ENCODE measurements at regions not wholly inside any gene's neighbourhood (a gene's known extent, or its start where the extent isn't known, plus 50 kb on each side); places are given as distances from the start of the nearest gene placed in this dataset.
"Not testable (repeated sequence)": the region's sequence is repeated elsewhere in the genome, so short reads cannot be mapped to it uniquely, and the experiment has no call there.

DNA sequence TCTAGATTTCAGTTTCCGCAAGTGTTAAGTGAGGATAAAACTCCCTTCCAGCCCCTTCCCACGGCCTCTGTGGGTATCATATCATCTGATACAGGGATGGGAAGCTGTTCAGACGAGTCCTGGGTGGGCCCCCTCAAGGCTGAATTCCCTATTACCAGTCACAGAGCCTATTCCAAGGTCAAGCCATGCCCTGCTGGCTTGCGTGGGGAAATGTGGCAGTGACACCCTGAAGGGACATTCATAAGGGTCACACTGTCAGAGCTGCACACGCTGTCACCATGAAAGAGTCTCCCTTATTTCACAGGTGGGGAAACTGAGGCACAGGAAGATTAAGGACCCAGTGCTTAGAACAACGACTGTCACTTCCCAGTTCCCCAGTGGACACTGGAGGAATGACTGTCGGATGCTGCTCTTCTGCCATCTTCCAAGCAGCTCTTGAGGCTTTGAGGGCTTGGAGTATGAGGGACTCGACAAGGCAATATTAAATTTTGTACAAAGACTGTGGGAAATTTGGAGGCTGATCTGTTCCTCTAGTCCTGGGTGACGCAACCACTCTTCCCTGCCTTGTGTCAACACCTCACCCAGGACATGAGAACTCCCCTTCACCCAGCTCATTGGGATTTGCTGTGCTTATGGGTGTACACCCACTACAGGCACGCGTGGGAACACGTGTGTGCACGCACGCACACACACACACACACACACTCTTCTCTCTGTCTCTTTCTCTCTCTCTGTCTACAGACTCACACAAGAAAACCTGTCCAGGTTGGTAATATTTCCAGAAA lies 386.0 kb downstream of the RPS24 start:
- no peaks in the 10 kb centered on the region for H3K4me1 Mint-ChIP-seq
- H3K36me3 Mint-ChIP-seq = no peaks in the 10 kb centered on the region
- DNase-seq = no peak
- no peak for ATAC-seq (replicated peaks)
- H3K9me3 Mint-ChIP-seq = peaks cover 0 to under 1% of the 10 kb centered on the region in 2 donors
- no peak overlapping the region for H3K27ac Mint-ChIP-seq
- peaks cover 18 to 20% of the 10 kb centered on the region in 2 donors for H3K27me3 Mint-ChIP-seq
- no peak overlapping the region for H3K4me3 Mint-ChIP-seq

GRCh38 chr10:78420946-78421735 lies 387.5 kb downstream of the RPS24 start:
- H3K9me3 Mint-ChIP-seq = peaks cover 5 to 6% of the 10 kb centered on the region in 2 donors
- DNase-seq = no peak
- H3K36me3 Mint-ChIP-seq = no peaks in the 10 kb centered on the region
- peaks cover 15 to 20% of the 10 kb centered on the region in 2 donors for H3K27me3 Mint-ChIP-seq
- H3K27ac Mint-ChIP-seq = no peak overlapping the region
- H3K4me1 Mint-ChIP-seq = no peaks in the 10 kb centered on the region
- H3K4me3 Mint-ChIP-seq = no peak overlapping the region
- ATAC-seq (replicated peaks) = no peak

DNA sequence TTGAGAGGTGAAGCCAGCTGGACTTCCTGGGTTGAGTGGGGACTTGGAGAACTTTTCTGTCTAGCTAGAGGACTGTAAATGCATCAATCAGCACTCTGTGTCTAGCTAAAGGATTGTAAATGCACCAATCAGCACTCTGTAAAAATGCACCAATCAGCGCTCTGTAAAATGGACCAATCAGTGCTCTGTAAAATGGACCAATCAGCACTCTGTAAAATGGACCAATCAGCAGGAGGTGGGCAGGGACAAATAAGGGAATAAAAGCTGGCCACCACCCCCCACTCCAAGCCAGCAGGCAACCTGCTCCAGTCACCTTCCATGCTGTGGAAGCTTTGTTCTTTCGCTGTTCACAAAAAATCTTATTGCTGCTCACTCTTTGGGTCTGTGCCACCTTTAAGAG lies 390.4 kb downstream of the RPS24 start:
- H3K9me3 Mint-ChIP-seq; H3K27ac Mint-ChIP-seq; ATAC-seq (replicated peaks); H3K36me3 Mint-ChIP-seq; H3K4me3 Mint-ChIP-seq; DNase-seq; H3K4me1 Mint-ChIP-seq: not testable (repeated sequence)
- H3K27me3 Mint-ChIP-seq = peaks cover 17 to 27% of the 10 kb centered on the region in 2 donors

DNA sequence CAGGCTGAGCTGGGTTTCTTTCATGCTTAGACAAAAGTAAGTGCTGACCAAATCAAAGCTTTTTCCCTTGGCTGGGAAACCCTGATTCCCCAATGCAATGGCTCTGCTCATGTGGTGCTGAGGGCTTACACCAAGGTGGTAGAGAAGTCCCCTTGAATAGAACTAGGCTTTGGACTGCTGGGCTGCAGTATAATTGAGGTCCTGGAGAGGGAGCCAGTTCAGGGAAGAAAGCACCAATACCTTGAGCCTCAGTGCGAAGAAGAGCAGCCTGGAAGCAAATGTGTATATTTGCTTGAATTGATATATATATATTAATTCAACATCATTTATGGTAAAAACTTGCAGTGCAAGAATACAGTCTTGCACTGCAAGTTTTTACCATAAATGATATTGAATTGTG lies 391.1 kb downstream of the RPS24 start:
- no peak overlapping the region for H3K4me3 Mint-ChIP-seq

DNA sequence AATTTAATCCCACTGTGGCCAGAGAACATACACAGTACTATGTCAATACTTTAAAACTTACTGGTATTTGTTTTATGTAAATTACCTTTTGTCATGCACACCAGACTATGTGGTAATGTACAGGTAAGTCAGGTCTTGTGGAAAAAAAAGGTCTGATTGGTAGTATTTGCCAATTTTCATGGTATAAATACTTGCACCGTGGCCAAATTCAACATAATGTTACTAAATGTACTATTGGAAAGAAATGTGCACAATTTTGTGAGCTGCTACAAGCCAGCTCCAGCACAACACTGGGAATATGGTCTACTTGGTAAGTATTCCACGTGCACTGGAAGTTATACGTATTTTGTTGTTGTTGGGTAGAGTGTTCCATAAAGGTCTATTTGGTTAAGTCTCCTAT lies 392.5 kb downstream of the RPS24 start:
- no peak for DNase-seq
- Mint-ChIP-seq H3K27ac (no peak overlapping the region), H3K9me3 (peaks cover 9 to 10% of the 10 kb centered on the region in 2 donors), H3K27me3 (peaks cover 12 to 20% of the 10 kb centered on the region in 2 donors), H3K36me3 (no peaks in the 10 kb centered on the region), H3K4me3 (no peak overlapping the region), H3K4me1 (no peaks in the 10 kb centered on the region)
- ATAC-seq (replicated peaks) = no peak

More for the DNA sequence above, 391.1 kb downstream of the RPS24 start:
- Mint-ChIP-seq H3K27ac (no peak overlapping the region), H3K4me1 (no peaks in the 10 kb centered on the region), H3K27me3 (peaks cover 23 to 33% of the 10 kb centered on the region in 2 donors), H3K36me3 (no peaks in the 10 kb centered on the region), H3K9me3 (peaks cover 9 to 10% of the 10 kb centered on the region in 2 donors)
- ATAC-seq (replicated peaks) (no peak), DNase-seq (no peak)

DNA sequence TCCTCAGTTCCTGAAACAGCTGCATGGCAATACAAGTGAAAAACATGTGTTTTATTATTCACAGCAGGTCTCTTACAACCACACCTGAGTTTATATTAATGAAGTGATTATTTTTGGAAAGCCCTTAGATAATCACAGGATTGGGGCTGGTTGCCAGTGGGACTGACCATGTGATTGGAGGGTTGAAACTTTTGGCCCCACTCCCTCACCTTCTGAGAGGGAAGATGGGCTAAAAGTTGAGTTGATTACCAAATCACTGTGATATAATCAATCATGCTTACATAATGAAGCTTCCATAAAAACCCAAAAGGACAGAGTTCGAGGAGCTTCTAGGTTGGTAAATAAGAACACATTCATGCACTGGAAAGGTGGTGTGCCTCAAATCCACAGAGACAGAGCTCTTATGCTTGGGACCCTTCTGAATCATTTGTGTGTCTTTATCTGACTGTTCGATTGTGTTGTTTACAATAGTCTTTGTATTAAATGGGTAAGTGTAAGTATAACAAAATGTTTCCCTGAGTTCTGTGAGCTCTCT lies 393.9 kb downstream of the RPS24 start:
- Mint-ChIP-seq H3K9me3 (peaks cover 9 to 10% of the 10 kb centered on the region in 2 donors), H3K4me1 (no peaks in the 10 kb centered on the region), H3K27ac (no peak overlapping the region), H3K27me3 (peaks cover 20 to 27% of the 10 kb centered on the region in 2 donors), H3K36me3 (no peaks in the 10 kb centered on the region), H3K4me3 (no peak overlapping the region)
- DNase-seq (no peak), ATAC-seq (replicated peaks) (no peak)

DNA sequence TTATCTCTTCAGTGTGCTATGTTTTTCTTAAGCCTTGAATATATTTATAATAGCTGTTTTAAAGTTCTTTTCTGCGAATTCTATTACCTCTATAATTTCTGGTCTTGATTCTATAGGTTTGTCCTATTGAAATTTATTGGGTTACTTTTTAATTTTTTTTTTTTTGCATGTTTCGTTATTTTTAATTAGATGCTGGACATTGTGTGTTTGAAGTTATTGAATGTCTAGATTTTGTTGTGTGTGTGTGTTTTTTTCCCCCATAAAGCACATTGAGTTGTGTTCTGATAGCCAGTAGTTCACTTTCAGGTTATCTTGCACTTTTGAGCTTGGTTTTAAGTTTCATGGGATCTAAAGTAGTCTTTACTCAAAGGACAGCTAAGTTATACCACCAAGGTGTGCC lies 394.9 kb downstream of the RPS24 start:
- Mint-ChIP-seq H3K27ac (no peak overlapping the region), H3K36me3 (no peaks in the 10 kb centered on the region), H3K27me3 (peaks cover 23 to 24% of the 10 kb centered on the region in 2 donors), H3K4me1 (no peaks in the 10 kb centered on the region), H3K9me3 (peaks cover 9 to 10% of the 10 kb centered on the region in 2 donors), H3K4me3 (no peak overlapping the region)
- DNase-seq (no peak), ATAC-seq (replicated peaks) (no peak)

DNA sequence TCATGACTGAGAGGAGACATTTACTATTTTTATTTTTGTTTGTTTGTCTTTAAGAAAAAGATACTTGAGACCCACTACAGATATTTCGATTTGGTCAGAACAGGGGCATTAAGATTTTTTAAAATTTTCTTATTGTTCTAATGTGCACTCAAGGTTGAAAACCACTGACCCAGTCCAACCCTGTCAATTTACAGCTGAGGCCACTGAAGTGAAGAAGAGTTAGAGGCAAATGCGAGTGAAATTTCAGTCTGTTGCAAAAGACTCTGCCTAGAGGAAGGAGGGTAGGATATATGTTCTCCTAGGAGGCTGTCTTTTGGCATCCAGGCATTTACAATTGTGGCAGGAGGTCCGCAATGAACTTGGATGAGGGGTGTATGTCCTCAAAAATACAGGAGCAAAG lies 396.3 kb downstream of the RPS24 start:
- ATAC-seq (replicated peaks) = no peak
- Mint-ChIP-seq H3K4me3 (no peak overlapping the region), H3K27ac (no peak overlapping the region), H3K27me3 (peaks cover 24 to 27% of the 10 kb centered on the region in 2 donors), H3K9me3 (peaks cover 8 to 10% of the 10 kb centered on the region in 2 donors), H3K36me3 (no peaks in the 10 kb centered on the region), H3K4me1 (peaks cover 0 to 2% of the 10 kb centered on the region in 2 donors)
- DNase-seq = no peak

DNA sequence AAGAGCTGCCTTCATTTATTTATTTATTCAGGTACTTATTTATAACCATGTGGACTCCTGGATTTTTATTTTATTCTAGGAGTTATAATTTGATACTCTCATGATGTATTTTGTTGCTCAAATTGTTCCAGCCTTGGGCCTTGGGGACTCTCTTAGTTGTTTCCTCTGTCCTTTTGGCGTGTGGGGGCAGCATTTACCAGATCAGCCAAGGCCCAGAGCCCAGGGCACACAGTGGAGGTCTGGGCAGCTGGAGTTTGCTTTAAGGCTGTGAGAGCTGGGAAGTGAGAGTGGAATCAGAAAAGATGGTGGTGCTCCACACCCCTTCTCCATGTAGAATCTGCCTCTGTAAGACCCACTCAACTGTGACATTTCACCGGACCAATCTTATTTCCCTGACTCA lies 398.9 kb downstream of the RPS24 start:
- H3K9me3 Mint-ChIP-seq = peaks cover 4 to 6% of the 10 kb centered on the region in 2 donors
- peaks cover 34 to 35% of the 10 kb centered on the region in 2 donors for H3K27me3 Mint-ChIP-seq
- no peak for DNase-seq
- peaks cover 0 to 3% of the 10 kb centered on the region in 2 donors for H3K4me1 Mint-ChIP-seq
- H3K36me3 Mint-ChIP-seq = no peaks in the 10 kb centered on the region
- no peak overlapping the region for H3K4me3 Mint-ChIP-seq
- H3K27ac Mint-ChIP-seq = no peak overlapping the region
- no peak for ATAC-seq (replicated peaks)

DNA sequence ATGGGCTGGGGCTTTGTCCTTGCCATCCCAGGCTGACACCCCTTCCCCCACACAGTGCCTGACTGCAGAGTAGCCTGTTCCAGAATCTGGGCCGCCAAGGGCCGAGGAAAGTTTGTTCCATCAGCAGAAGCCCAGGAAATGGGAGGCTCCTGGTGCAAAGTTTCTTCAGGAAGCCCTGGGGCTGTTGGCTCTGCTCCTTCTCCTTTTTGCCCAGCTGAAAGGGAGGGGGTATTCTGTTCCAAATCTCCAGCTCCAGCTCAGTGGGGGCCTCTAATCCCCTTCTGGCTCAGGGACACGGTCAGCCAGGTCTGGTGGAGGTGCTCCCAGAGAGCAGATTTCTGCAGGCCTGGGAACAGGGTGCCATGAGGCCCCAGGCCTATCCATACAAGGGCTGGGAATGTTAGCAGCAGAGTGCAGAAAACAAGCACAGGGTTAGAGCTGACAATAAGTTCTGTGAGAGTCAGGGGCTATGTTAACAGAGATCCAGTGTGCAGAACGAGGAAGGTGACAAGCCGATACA lies 399.5 kb downstream of the RPS24 start:
- peaks cover 38 to 40% of the 10 kb centered on the region in 2 donors for H3K27me3 Mint-ChIP-seq
- no peak overlapping the region for H3K27ac Mint-ChIP-seq
- H3K4me3 Mint-ChIP-seq = no peak overlapping the region
- DNase-seq (no peak), ATAC-seq (replicated peaks) (no peak)
- H3K4me1 Mint-ChIP-seq = peaks cover 0 to 3% of the 10 kb centered on the region in 2 donors
- H3K9me3 Mint-ChIP-seq = peaks cover 4 to 6% of the 10 kb centered on the region in 2 donors
- H3K36me3 Mint-ChIP-seq = no peaks in the 10 kb centered on the region

DNA sequence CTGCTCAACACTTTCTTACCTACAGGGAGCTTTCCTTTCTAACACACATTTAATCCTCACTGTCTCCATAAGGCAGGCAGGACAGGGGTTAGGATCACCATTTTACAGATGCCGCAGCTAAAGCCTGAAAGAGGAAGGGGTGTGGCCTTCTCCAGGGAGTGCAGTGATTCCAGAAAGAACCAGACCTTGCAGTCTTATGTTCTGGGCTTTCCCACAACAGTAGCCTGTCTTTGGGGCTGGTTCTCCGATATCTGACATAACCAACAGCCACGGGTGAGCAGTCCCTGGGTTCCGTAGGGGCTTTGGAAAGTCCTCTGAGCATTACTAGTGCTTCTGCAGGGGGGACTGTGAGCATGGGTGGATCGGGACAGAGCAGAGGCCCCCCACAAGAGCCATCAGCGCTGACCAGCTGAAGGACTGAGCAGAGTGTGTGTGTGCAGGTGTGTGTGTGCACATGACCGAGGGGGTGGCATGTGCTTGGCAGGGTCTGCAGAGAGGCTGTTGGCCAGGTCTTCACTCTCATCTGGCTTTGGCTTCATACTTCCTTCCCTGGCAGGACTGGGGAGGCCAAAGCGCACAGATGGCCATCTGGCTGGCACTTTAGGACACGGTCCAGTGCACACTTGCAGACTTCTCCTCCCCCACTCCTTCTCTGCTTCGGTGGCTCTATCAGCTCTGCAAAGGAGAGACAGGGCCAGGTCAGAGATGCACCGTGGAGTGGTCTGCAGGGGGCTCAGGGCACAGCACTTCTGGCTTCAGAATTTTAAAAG lies 400.3 kb downstream of the RPS24 start:
- no peak for ATAC-seq (replicated peaks)
- no peak overlapping the region for H3K27ac Mint-ChIP-seq
- no peak for DNase-seq
- peaks cover 34 to 37% of the 10 kb centered on the region in 2 donors for H3K27me3 Mint-ChIP-seq
- H3K9me3 Mint-ChIP-seq = peaks cover 2 to 5% of the 10 kb centered on the region in 2 donors
- H3K4me3 Mint-ChIP-seq = no peak overlapping the region
- H3K36me3 Mint-ChIP-seq = no peaks in the 10 kb centered on the region
- H3K4me1 Mint-ChIP-seq = peaks cover 0 to 3% of the 10 kb centered on the region in 2 donors

DNA sequence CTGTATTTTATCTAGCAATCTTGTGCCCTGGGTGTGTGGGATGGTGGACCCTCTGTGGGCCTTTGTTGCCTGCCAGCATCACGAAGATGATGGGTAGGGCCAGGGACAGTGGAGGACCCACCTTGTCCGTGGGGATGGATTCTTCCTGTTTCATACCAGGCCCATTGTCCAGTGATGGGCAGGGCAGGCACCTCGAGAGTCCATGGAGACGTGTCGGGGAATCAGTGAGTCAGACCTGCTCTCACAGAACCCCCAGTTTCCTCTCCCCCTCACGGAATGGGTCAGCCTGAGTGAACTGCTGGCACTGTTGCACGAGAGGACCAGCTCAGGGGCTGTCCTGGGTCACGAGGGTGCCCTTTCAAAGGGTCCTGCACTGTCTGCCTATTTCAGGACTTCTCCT lies 401.2 kb downstream of the RPS24 start:
- no peak for DNase-seq
- H3K36me3 Mint-ChIP-seq = no peaks in the 10 kb centered on the region
- peaks cover 0 to 3% of the 10 kb centered on the region in 2 donors for H3K4me1 Mint-ChIP-seq
- peaks cover 26 to 33% of the 10 kb centered on the region in 2 donors for H3K27me3 Mint-ChIP-seq
- H3K27ac Mint-ChIP-seq = no peak overlapping the region
- no peak overlapping the region for H3K4me3 Mint-ChIP-seq
- ATAC-seq (replicated peaks) = no peak
- H3K9me3 Mint-ChIP-seq = no peaks in the 10 kb centered on the region

GRCh38 chr10:78435484-78436221 lies 402.0 kb downstream of the RPS24 start:
- no peaks in the 10 kb centered on the region for H3K9me3 Mint-ChIP-seq
- peaks cover 0 to 3% of the 10 kb centered on the region in 2 donors for H3K4me1 Mint-ChIP-seq
- H3K27me3 Mint-ChIP-seq = peaks cover 26 to 33% of the 10 kb centered on the region in 2 donors
- H3K36me3 Mint-ChIP-seq = no peaks in the 10 kb centered on the region
- DNase-seq = no peak
- H3K4me3 Mint-ChIP-seq = no peak overlapping the region
- no peak overlapping the region for H3K27ac Mint-ChIP-seq
- no peak for ATAC-seq (replicated peaks)
